ENCODE measurements at regions not wholly inside any gene's neighbourhood (a gene's known extent, or its start where the extent isn't known, plus 50 kb on each side); places are given as distances from the start of the nearest gene placed in this dataset.
"Not testable (repeated sequence)": the region's sequence is repeated elsewhere in the genome, so short reads cannot be mapped to it uniquely, and the experiment has no call there.

DNA sequence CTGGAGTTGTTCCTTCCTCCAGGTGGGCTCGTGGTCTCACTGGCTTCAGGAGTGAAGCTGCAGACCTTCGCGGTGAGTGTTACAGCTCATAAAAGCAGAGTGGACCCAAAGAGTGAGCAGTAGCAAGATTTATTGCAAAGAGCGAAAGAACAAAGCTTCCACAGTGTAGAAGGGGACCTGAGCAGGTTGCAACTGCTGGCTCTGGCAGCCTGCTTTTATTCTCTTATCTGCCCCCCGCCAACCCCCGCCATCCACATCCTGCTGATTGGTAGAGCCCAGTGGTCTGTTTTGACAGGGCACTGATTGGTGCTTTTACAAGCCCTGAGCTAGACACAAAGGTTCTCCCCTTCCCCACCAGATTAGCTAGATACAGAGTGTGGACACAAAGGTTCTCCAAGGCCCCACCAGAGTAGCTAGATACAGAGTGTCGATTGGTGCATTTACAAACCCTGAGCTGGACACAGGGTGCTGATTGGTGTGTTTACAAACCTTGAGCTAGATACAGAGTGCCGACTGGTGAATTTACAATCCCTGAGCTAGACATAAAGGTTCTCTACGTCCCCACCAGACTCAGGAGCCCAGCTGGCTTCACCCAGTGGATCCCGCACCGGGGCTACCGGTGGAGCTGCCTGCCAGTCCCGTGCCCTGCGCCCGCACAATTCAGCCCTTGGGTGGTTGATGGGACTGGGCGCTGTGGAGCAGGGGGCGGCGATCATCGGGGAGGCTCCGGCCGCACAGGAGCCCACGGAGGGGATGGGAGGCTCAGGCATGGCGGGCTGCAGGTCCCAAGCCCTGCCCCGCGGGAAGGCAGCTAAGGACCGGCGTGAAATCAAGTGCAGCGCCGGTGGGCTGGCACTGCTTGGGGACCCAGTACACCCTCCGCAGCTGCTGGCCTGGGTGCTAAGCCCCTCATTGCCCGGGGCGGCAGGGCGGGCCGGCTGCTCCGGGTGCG lies 999.5 kb upstream of the SPRY2 start:
- H3K4me1 Mint-ChIP-seq, ATAC-seq, H3K27me3 Mint-ChIP-seq, H3K9me3 Mint-ChIP-seq, H3K36me3 Mint-ChIP-seq, H3K4me3 Mint-ChIP-seq, H3K27ac Mint-ChIP-seq: not testable (repeated sequence)

DNA sequence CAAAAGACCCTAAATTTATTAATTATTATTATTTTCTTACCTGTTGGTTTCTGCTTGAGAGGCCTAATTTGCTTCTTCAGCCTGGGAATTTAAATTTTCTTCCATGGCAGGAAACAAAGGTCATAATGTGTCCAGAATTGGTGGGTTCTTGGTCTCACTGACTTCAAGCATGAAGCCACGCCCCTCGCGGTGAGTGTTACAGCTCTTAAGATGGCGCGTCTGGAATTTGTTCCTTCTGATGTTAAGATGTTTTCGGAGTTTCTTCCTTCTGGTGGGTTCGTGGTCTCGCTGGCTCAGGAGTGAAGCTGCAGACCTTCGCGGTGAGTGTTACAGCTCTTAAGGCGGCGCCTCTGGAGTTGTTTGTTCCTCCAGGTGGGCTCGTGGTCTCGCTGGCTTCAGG lies 998.7 kb upstream of the SPRY2 start:
- not testable (repeated sequence) for H3K27ac Mint-ChIP-seq, H3K4me3 Mint-ChIP-seq, H3K27me3 Mint-ChIP-seq, H3K4me1 Mint-ChIP-seq, H3K36me3 Mint-ChIP-seq, H3K9me3 Mint-ChIP-seq, ATAC-seq

DNA sequence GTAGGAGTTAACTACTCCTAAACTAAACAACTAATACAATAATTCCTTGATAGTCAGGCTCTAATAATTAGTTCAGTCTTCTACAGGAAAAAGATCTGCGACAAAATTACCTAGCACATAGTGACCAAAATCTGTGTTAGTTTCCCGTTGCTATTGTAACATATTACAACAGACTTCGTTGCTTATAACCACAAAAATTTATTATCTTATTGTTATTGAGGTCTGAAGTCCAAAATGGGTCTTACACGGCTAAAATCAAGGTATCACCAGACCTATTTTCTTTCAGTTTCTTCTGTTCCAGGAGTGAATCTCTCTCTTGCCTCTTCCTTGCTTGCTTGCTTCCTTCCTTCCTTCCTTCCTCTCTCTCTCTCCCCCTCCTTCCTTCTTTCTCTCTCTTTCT lies 993.6 kb upstream of the SPRY2 start:
- Mint-ChIP-seq H3K27me3 (no peaks in the 10 kb centered on the region), H3K4me1 (no peaks in the 10 kb centered on the region), H3K9me3 (peaks cover 11% of the 10 kb centered on the region), H3K4me3 (no peak overlapping the region), H3K27ac (no peak overlapping the region), H3K36me3 (no peaks in the 10 kb centered on the region)
- ATAC-seq: no peak

DNA sequence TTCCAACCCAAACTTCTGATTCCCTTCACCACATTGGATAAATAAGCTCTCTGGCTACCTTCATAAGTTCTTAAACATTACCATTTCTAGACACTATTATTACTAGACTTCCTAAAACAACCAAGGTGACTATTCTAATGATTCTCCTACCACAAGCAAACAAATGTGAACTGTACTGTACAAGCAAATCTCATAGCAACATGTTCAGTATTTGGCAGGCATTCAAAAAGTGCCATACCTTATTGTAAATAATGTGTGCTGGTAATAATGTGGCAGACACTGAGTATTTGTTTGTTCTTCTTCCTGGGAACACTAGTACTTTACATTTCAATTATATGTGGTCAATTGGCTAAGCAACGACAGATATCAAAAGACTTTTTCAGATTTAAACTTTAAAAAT lies 986.0 kb upstream of the SPRY2 start:
- Mint-ChIP-seq H3K4me1 (no peaks in the 10 kb centered on the region), H3K4me3 (no peak overlapping the region), H3K27me3 (no peaks in the 10 kb centered on the region), H3K27ac (no peak overlapping the region), H3K9me3 (peaks cover 2% of the 10 kb centered on the region), H3K36me3 (no peaks in the 10 kb centered on the region)
- no peak for ATAC-seq

DNA sequence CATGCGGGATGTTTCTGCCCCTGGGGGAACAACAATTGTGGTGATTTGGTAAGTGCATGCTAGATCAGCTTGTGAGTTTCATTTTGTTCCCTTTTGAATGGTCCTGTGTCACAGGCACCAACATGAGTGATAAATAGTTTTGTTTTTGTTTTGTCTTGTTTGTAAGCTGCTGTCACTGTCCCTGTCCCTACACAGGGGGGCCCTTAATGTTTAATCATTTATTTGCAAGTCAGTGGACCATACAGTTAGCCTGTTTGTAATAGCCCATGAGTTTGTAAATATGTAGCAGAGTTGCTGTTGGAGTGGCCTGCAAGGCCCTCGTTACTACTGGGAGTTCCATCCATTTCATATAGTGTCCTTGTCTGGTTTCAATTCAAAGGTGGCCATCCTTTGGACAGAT lies 979.6 kb upstream of the SPRY2 start:
- no peaks in the 10 kb centered on the region for H3K9me3 Mint-ChIP-seq
- H3K4me1 Mint-ChIP-seq: no peaks in the 10 kb centered on the region
- no peak overlapping the region for H3K4me3 Mint-ChIP-seq
- ATAC-seq: no peak
- H3K27me3 Mint-ChIP-seq: no peaks in the 10 kb centered on the region
- no peaks in the 10 kb centered on the region for H3K36me3 Mint-ChIP-seq
- no peak overlapping the region for H3K27ac Mint-ChIP-seq

DNA sequence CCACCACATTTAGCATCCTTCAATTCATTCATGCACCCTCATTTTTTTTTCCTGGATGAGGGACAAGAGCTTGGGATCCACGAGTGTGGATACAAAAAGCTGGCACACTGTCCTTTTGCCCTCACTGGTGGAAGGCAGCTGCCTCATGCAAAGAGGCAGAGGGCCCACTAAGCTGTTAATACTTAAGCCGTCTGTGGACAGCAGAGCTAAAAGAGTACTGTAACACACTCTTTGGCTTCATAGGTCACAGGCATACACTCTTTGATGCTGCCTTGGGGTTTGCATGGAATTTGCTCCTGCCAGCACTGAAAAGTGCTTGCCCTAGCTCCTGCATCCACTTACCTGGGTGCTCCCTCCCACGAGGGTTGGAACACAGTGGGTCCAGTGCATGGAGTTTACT lies 978.4 kb upstream of the SPRY2 start:
- H3K4me3 Mint-ChIP-seq: no peak overlapping the region

DNA sequence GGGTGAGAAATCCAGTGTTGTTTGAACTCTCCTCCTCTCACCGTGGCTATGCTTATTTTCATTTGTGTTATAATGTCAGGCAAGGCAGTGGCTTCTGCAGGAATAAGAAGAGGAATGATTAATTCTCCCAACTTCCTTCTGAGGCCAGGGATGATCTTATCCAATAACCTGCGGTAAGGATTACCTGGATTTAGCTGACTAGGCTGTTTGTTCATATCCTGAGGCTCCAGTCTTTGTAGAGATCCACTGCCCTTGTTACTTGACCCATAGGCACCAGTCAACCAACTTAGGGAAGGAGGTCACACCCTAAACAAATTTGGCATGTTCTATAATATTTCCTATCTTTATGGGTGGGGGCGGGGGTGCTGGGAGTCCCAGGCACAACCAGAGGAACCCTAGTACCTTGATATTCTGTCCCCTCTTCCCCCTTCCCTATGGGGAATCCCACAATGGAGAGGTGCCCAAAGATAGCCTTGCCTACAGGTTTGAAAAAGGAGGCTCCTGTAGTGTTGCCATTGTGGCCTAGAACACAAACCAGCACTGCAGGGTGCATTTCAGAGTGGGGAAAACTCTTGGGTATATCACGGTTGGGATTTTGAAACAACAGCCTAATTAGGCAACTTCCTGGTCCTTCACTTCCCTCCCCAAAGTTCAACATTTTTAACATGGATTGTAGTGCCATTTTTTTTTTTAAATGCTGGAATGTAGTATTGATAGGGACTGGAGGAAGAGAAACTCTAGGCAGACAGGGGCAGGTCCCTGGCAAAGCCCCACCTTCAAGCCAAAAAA lies 977.5 kb upstream of the SPRY2 start:
- ATAC-seq: no peak
- Mint-ChIP-seq H3K36me3 (no peaks in the 10 kb centered on the region), H3K9me3 (no peaks in the 10 kb centered on the region), H3K4me1 (no peaks in the 10 kb centered on the region), H3K27me3 (no peaks in the 10 kb centered on the region), H3K4me3 (no peak overlapping the region), H3K27ac (no peak overlapping the region)

More for the DNA sequence above, 978.4 kb upstream of the SPRY2 start:
- Mint-ChIP-seq H3K27ac (no peak overlapping the region), H3K4me1 (no peaks in the 10 kb centered on the region), H3K36me3 (no peaks in the 10 kb centered on the region), H3K27me3 (no peaks in the 10 kb centered on the region), H3K9me3 (no peaks in the 10 kb centered on the region)
- no peak for ATAC-seq

DNA sequence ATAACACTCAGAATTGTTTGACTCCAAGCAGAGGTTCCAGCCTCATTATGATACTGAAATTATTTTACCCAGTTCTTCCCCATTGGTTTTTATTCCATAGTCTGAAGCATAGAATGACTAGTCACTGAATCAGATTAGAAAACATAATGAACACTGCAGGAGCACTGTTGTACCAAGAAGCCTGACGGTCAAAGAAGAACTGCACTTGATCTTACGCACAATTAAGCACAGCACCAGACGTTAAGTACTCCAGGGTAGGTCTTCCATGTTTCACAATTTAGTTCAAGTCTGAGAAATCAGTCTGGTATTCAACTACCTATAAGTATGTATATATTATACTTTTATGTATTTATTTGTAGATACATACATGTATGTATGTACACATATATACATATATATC lies 973.5 kb upstream of the SPRY2 start:
- no peaks in the 10 kb centered on the region for H3K36me3 Mint-ChIP-seq
- no peak overlapping the region for H3K27ac Mint-ChIP-seq
- no peaks in the 10 kb centered on the region for H3K4me1 Mint-ChIP-seq
- peaks cover 3% of the 10 kb centered on the region for H3K9me3 Mint-ChIP-seq
- ATAC-seq: no peak
- H3K4me3 Mint-ChIP-seq: no peak overlapping the region
- H3K27me3 Mint-ChIP-seq: no peaks in the 10 kb centered on the region

DNA sequence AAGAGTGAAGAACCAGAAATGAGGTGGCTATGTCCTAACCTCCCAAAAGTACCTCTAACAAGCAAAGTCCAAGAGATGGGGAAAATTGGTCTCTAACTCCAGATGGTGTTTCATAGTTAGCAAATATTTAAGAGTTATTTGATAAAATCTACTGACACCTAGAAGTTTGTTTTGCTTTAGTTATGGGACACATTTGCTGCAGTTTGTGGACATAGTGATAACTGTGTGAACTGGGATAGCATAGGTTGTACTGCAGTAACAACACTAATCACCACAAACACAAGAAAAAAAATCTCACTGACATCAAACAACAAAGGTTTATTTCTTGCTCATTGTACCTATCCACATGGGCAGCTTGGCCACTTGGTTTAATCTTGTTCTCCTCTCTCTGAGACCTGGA lies 965.0 kb upstream of the SPRY2 start:
- Mint-ChIP-seq H3K27ac (no peak overlapping the region), H3K4me1 (no peaks in the 10 kb centered on the region), H3K36me3 (no peaks in the 10 kb centered on the region), H3K9me3 (no peaks in the 10 kb centered on the region), H3K27me3 (no peaks in the 10 kb centered on the region), H3K4me3 (no peak overlapping the region)
- no peak for ATAC-seq

DNA sequence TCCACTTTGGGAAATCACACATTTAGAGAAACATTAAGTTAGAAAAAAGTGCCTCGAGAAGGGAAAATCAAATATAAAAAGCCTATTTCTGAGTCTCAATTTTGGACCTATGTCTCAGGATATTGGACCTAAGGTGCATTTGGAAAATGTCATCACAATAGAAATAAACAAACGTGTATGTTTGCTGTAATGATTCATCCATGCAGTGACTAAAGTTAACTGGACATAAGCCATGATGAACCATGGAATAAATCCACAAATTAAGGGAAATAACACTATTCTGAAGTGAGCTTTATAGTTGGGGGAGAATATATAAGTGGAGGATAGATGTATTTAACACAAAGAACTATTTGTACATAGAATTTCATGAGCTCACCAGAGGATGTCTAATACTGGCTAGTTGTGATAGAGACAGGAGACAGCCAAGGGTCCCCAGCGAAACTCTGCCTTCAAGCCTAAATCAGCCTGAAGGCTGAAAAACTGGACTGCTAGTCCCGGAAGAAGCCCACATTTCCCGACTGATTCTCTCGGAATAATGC lies 963.3 kb upstream of the SPRY2 start:
- no peaks in the 10 kb centered on the region for H3K27me3 Mint-ChIP-seq
- H3K4me3 Mint-ChIP-seq: no peak overlapping the region
- no peaks in the 10 kb centered on the region for H3K4me1 Mint-ChIP-seq
- H3K36me3 Mint-ChIP-seq: no peaks in the 10 kb centered on the region
- H3K27ac Mint-ChIP-seq: no peak overlapping the region
- H3K9me3 Mint-ChIP-seq: no peaks in the 10 kb centered on the region
- ATAC-seq: no peak

DNA sequence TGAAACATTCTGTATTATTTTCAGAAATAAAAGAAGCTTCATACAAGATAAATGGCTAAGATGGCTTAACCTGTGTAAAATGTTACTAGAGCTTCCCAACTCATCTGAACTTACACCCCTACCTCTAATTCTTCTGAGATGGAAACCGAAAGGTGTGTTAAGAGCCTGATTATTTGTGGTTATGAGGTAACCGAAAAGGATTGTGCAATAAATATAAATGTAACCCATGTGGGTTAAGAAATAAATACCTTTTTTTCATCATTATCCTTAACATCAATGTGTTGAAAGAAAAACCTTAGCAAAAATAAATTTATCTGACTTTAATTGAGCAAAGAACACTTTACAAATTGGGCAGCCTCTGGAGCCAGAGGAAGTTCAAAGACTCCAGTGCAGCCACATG lies 961.8 kb upstream of the SPRY2 start:
- Mint-ChIP-seq H3K36me3 (no peaks in the 10 kb centered on the region), H3K4me1 (no peaks in the 10 kb centered on the region), H3K9me3 (no peaks in the 10 kb centered on the region), H3K27ac (no peak overlapping the region), H3K27me3 (no peaks in the 10 kb centered on the region), H3K4me3 (no peak overlapping the region)
- no peak for ATAC-seq

DNA sequence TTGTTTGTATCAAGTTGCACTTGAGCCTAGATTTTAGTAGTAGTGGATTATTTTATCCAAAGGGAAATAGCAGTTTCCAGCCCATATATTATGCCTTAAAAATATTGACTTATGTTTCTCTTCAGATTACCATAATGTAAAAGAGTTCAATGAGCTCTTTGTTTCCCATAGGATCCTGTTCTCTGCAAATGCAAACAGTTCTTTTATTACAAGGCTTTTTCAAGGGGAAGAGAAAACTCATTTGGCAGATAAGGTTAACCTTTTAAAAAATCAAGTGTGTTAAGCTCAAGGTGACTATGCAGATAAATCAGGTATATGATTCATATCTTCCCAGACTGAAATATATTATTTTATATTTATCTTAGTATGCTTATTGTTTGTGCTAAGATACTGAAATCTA lies 961.2 kb upstream of the SPRY2 start:
- Mint-ChIP-seq H3K4me1 (no peaks in the 10 kb centered on the region), H3K9me3 (no peaks in the 10 kb centered on the region), H3K27ac (no peak overlapping the region)

DNA sequence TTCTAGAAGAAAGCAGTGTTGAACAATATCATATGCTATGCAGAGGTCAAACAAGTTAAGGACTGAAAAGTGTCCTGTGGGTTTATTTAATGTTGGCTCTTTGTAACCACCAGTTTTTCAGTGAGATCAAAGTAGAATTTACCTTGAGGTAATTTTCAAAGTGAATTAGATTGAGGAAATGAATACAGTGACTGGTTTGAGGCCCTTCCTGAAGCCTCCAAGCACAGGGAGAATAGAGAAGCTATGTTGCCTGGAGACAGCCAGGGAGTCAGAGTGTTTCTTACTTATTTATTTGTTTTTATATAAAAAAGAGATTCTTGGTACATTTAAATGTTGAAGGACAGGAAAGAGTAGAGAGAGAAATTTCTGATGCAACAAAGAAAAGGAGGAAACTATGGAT lies 954.3 kb upstream of the SPRY2 start:
- Mint-ChIP-seq H3K27me3 (no peaks in the 10 kb centered on the region), H3K4me1 (no peaks in the 10 kb centered on the region), H3K9me3 (peaks cover 2% of the 10 kb centered on the region), H3K4me3 (no peak overlapping the region), H3K27ac (no peak overlapping the region), H3K36me3 (no peaks in the 10 kb centered on the region)
- ATAC-seq: no peak

More for the DNA sequence above, 961.2 kb upstream of the SPRY2 start:
- Mint-ChIP-seq H3K4me3 (no peak overlapping the region), H3K27me3 (no peaks in the 10 kb centered on the region), H3K36me3 (no peaks in the 10 kb centered on the region)
- ATAC-seq: no peak

DNA sequence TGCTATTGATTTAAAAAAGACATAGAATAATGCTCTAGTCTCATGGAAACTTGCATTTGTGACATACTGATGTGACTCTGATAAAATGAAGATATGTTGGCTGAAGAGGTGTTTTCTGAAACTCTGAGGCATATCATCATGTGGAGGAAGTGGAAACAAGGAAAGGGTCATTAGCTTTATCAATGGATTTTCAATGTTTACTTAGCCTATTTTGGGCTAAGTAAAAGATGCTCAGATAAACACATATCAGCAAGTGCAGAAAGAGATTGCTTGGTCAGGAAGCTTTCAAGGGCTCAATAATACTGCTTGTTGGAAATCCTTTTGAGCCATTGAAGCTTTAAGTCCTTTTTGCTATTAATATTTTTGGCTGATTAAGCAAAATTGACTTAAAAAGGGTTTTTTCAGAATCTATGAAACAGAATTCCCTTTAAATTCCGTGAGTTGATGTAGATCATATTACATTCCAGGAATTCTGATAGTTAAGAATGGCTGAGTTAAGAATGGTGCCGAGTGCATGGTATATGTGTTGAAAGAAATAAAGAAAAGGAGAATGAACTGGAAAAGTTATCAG lies 952.8 kb upstream of the SPRY2 start:
- Mint-ChIP-seq H3K4me1 (no peaks in the 10 kb centered on the region), H3K27me3 (no peaks in the 10 kb centered on the region), H3K4me3 (no peak overlapping the region), H3K9me3 (peaks cover 2% of the 10 kb centered on the region), H3K36me3 (no peaks in the 10 kb centered on the region), H3K27ac (no peak overlapping the region)
- no peak for ATAC-seq

DNA sequence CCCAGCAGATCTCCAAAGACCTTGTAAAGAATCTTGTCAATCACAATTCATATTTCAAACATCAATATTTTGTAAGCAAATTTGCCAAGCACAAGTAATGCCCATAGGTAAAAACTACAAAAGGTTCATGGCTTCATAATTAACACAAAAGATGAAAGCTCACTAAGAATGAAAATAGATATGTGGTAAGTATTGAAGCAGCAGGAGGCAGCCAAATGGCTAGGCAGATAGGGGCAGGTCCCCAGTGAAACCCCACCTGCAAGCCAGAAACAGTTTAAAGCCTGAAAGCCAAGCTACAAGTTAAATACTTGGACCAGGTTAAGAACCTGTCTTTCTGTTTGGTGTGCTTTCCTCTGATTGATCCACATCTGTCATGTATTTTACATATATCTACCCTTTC lies 942.6 kb upstream of the SPRY2 start:
- no peak for ATAC-seq
- Mint-ChIP-seq H3K9me3 (peaks cover 15% of the 10 kb centered on the region), H3K27ac (no peak overlapping the region), H3K4me3 (no peak overlapping the region), H3K27me3 (no peaks in the 10 kb centered on the region), H3K36me3 (no peaks in the 10 kb centered on the region), H3K4me1 (no peaks in the 10 kb centered on the region)
